Type B pancreatic cell (in vitro differentiated cells): ENCODE measurements at regions not wholly inside any gene's neighbourhood (a gene's known extent, or its start where the extent isn't known, plus 50 kb on each side); places are given as distances from the start of the nearest gene placed in this dataset.
A peak's percentile ranks its signal among the peaks of the same experiment; 100 is the strongest.

Source experiments
- DNase-seq: peaks from one replicate; pipeline ENCODE4 v3.0.0; 2021; ENCODE audit warnings: mixed read lengths; ENCODE audit not compliant: unreplicated experiment; ENCODE audit errors: extremely low spot score
- H3K27ac Mint-ChIP-seq: 2 replicates; pipeline ENCODE4 v1.8.0; 2021; ENCODE audit warnings: mild to moderate bottlenecking, mixed read lengths
- H3K27me3 Mint-ChIP-seq: 2 replicates; pipeline ENCODE4 v1.8.0; 2021; ENCODE audit warnings: mixed read lengths
- H3K36me3 Mint-ChIP-seq: 2 replicates; pipeline ENCODE4 v1.8.0; 2021; ENCODE audit warnings: mixed read lengths
- H3K4me1 Mint-ChIP-seq: one replicate; pipeline ENCODE4 v1.8.0; 2021; ENCODE audit warnings: mixed read lengths; ENCODE audit not compliant: unreplicated experiment
- H3K4me3 Mint-ChIP-seq: 2 replicates; pipeline ENCODE4 v1.8.0; 2021; ENCODE audit warnings: mild to moderate bottlenecking, mixed read lengths
- H3K9me3 Mint-ChIP-seq: 2 replicates; pipeline ENCODE4 v1.8.0; 2021; ENCODE audit warnings: mixed read lengths
- TF ChIP-seq, protein P1 (sequence below): fragments of 200-600 bp; sonication (generic); conservative IDR thresholded peaks from 2 replicates; pipeline ENCODE4 v1.5.0; 2021; ENCODE audit warnings: antibody characterized with exemption, mild to moderate bottlenecking

DNA sequence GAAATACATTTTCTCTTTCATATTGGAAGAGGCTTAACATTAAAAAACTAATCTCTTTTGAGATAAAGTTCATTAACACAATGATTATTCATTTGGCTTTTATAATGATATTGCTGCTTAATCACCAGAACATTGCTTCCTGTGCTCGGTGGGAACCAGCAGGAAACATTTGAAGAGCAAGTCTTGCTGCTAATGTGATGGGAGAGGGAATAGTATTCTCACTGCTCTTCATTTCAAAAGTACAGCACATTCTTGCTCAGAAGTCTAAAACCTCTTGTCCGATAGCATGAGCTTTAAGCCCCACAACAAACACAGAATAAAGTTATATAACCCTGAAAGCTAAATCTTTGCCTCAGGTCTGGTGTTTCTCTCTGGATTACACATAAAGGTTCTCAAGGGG is 190.8 kb upstream of the CNTN4 start:
- H3K27ac Mint-ChIP-seq: no peak overlapping the region
- H3K4me1 Mint-ChIP-seq: peaks cover 22% of the 10 kb centered on the region
- no peaks in the 10 kb centered on the region for H3K36me3 Mint-ChIP-seq
- TF ChIP-seq, protein P1, sequence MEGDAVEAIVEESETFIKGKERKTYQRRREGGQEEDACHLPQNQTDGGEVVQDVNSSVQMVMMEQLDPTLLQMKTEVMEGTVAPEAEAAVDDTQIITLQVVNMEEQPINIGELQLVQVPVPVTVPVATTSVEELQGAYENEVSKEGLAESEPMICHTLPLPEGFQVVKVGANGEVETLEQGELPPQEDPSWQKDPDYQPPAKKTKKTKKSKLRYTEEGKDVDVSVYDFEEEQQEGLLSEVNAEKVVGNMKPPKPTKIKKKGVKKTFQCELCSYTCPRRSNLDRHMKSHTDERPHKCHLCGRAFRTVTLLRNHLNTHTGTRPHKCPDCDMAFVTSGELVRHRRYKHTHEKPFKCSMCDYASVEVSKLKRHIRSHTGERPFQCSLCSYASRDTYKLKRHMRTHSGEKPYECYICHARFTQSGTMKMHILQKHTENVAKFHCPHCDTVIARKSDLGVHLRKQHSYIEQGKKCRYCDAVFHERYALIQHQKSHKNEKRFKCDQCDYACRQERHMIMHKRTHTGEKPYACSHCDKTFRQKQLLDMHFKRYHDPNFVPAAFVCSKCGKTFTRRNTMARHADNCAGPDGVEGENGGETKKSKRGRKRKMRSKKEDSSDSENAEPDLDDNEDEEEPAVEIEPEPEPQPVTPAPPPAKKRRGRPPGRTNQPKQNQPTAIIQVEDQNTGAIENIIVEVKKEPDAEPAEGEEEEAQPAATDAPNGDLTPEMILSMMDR: no peak
- peaks cover 5% of the 10 kb centered on the region for H3K27me3 Mint-ChIP-seq
- no peak overlapping the region for H3K4me3 Mint-ChIP-seq
- no peak for DNase-seq
- no peaks in the 10 kb centered on the region for H3K9me3 Mint-ChIP-seq

DNA sequence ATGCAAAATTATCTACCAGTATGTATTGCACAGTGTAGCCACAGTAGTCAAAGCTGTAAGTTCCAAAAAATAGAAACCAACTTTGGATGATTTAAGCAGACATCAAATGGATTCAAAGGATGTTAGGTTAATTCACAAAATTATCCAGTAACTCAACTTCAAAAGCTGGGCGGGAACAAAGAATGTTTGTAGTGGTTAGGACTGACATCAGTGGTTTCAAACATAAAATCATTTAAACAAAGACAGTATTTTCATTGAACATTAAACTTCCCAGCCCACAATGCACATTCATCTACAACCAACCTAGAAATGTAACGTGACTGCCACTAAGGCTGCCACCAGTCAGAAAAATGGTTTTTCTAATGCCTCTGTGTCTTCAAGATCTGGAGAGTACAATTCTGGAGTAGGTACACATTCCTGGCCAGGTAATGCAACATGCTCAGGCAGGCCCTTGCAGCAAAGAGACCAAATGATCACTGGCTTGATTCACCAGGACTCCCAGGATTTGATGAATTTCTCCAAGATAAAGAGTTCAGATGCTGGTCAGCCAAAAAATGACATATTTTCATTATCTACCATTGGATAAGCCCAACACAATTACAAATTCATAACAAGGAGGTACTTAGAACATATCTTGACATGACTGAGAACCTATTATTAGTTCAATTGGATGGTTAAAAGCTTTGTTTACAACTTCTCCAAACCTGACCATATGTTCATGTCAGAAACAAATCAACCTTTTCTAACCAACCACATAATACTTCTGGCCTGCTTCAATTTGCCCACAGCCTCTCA is 189.8 kb upstream of the CNTN4 start:
- Mint-ChIP-seq H3K4me1 (peaks cover 22% of the 10 kb centered on the region), H3K27ac (peak overlapping the region; percentile 19)

DNA sequence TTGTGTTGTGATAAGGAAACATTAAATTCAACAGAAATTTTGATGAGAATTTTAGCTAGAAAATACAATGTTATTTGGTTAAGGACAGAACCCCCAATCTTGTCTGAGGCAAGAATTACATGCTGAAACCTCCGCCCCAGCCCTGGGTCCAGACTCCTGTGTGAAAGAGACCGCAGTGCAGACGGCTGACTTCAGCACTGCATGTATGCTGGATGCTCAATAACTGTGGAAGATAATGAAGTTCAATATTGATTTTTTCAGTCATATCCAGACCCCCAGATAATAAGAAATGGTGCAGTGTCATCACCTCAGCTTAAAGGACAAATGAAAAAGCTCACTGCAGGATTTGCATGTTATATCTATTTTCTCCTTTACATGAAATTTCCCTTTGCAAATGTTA is 188.3 kb upstream of the CNTN4 start:
- no peaks in the 10 kb centered on the region for H3K36me3 Mint-ChIP-seq
- H3K9me3 Mint-ChIP-seq: no peaks in the 10 kb centered on the region
- peaks cover 3% of the 10 kb centered on the region for H3K27me3 Mint-ChIP-seq
- no peak for DNase-seq
- H3K4me3 Mint-ChIP-seq: no peak overlapping the region
- no peak overlapping the region for H3K27ac Mint-ChIP-seq
- TF ChIP-seq, protein P1: no peak
- H3K4me1 Mint-ChIP-seq: peaks cover 22% of the 10 kb centered on the region

More for the DNA sequence above, 189.8 kb upstream of the CNTN4 start:
- no peak for DNase-seq
- no peak overlapping the region for H3K4me3 Mint-ChIP-seq
- no peaks in the 10 kb centered on the region for H3K9me3 Mint-ChIP-seq
- H3K27me3 Mint-ChIP-seq: peaks cover 5% of the 10 kb centered on the region
- no peaks in the 10 kb centered on the region for H3K36me3 Mint-ChIP-seq
- TF ChIP-seq, protein P1: no peak

DNA sequence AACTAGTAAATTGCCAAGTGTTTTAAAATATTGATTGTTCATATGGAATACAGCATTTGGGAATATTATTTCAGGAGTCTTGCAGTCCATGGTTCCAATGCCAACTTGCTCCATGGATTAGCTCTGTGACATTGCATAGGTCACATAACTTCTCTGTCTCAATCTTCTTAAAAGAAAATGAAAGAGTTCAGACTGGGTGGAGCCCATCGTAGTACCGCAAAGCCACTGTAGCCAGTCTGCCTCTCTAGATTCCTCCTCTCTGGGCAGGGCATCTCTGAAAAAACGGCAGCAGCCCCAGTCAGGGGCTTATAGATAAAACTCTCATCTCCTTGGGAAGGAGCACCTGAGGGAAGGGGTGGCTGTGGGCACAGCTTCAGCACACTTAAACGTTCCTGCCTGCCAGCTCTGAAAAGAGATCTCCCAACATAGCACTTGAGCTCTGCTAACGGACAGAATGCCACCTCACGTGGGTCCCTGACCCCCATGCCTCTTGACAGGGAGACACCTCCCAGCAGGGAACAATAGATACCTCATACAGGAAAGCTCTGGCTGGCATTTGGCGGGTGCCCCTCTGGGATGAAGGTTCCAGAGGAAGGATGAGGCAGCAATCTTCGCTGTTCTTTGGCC is 168.8 kb upstream of the CNTN4 start:
- peaks cover 8% of the 10 kb centered on the region for H3K9me3 Mint-ChIP-seq
- H3K36me3 Mint-ChIP-seq: no peaks in the 10 kb centered on the region

DNA sequence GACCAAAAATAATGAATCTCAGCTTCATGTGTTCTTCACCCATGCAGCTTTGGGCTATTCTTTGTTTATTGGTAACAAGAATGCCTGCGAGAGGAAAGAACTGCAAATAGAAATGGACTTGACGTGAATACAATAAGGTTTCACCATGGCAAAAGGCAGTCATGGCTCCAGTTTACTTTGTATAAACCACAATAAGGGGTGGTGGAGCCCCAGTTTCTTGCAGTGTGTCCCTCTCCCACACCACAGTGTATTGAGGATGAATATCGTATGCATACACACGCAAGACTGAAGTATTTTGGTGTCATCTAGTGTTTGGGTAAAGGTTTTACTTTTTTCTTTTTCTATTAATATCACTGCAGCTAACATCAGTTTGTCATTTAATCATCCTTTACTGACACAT is 159.7 kb upstream of the CNTN4 start:
- TF ChIP-seq, protein P1: no peak
- Mint-ChIP-seq H3K4me3 (no peak overlapping the region), H3K36me3 (no peaks in the 10 kb centered on the region), H3K4me1 (peaks cover 7% of the 10 kb centered on the region), H3K27ac (no peak overlapping the region), H3K27me3 (peaks cover 6% of the 10 kb centered on the region), H3K9me3 (peaks cover 5% of the 10 kb centered on the region)
- DNase-seq: no peak

More for the DNA sequence above, 168.8 kb upstream of the CNTN4 start:
- Mint-ChIP-seq H3K4me3 (no peak overlapping the region), H3K27ac (no peak overlapping the region), H3K27me3 (peaks cover 3% of the 10 kb centered on the region), H3K4me1 (no peaks in the 10 kb centered on the region)
- no peak for DNase-seq
- TF ChIP-seq, protein P1: no peak
